HepG2 (cell line): ENCODE measurements at regions not wholly inside any gene's neighbourhood (a gene's known extent, or its start where the extent isn't known, plus 50 kb on each side); places are given as distances from the start of the nearest gene placed in this dataset.

Source experiments
- ATAC-seq: fragments of 200-7000 bp; cut with Tn5 transposase; 3 replicates; pipeline ENCODE4 v1.9.1; 2020; ENCODE audit warnings: mild to moderate bottlenecking, moderate library complexity
- BruUV-seq: library from RNA; stranded (reverse); fragments of 400-500 nt; replicated peaks from 2 replicates; lab custom pipeline; 2021; lab: Mats Ljungman, UMichigan
- CTCF ChIA-PET: fragments of 300-600 bp; formaldehyde crosslinking; extraction: SDS; loops from one replicate; lab custom pipeline; 2021; ENCODE audit warnings: low total read pairs, inconsistent platforms, low intra/inter-chr PET ratio; lab: Yijun Ruan, JAX
- POLR2A ChIA-PET: fragments of 350-600 bp; sonication (Branson Sonifier 250); formaldehyde crosslinking; loops from one replicate; lab custom pipeline; 2020; ENCODE audit warnings: antibody characterized with exemption, inconsistent platforms; lab: Yijun Ruan, JAX
- DNase-seq: peaks from one replicate; pipeline ENCODE4 v3.0.0-alpha.2; 2015; ENCODE audit warnings: low spot score
- FAIRE-seq: peaks from 3 replicates; lab custom pipeline; 2011; peaks lifted over from hg19 to GRCh38; lab: Jason Lieb, UNC
- H2AFZ ChIP-seq: one replicate; pipeline ENCODE4 v1.6.1; 2011; ENCODE audit warnings: low read length, inconsistent platforms
- H3K27ac ChIP-seq: fragments of 300-600 bp; 3 replicates; pipeline ENCODE4 v1.8.0; 2011; ENCODE audit warnings: mixed run types, mild to moderate bottlenecking, mixed read lengths, low read length, inconsistent platforms; ENCODE audit not compliant: insufficient read depth; ENCODE audit errors: extremely low read length
- H3K27me3 ChIP-seq, 2 experiments: fragments of 200-600 bp in 1 of 2; 2 replicates in 1 of 2; 3 replicates in 1 of 2; pipeline versions ENCODE4 v1.6.0 to v1.8.0; 2011; ENCODE audit warnings: low read length in 2 of 2, mild to moderate bottlenecking in 2 of 2, moderate library complexity in 2 of 2, inconsistent platforms in 1 of 2; ENCODE audit not compliant: insufficient read depth in 2 of 2, control insufficient read depth in 1 of 2
- H3K36me3 ChIP-seq, 2 experiments: fragments of 200-600 bp in 1 of 2; replicated peaks in 1 of 2; 2 replicates in 1 of 2; 3 replicates in 1 of 2; pipeline versions ENCODE4 v1.5.1 to v1.8.0; 2011; ENCODE audit warnings: low read length in 2 of 2, inconsistent platforms in 1 of 2; ENCODE audit not compliant: insufficient read depth in 2 of 2, control insufficient read depth in 1 of 2
- H3K4me1 ChIP-seq: 2 replicates; pipeline ENCODE4 v1.5.1; 2012; ENCODE audit warnings: low read length, inconsistent platforms; ENCODE audit not compliant: insufficient read depth
- H3K4me2 ChIP-seq: 2 replicates; pipeline ENCODE4 v1.6.0; 2011; ENCODE audit warnings: low read depth, low read length, inconsistent platforms
- H3K4me3 ChIP-seq, 3 experiments: fragments of 200-600 bp in 1 of 3; sonication (generic), shearing (Covaris generic) in 1 of 3; replicated peaks in 1 of 3; 2 replicates each; pipeline ENCODE4 v1.5.1; 2011 to 2016; ENCODE audit warnings: low read length in 3 of 3, inconsistent platforms in 2 of 3, low read depth in 2 of 3, mild to moderate bottlenecking in 2 of 3, control low read depth in 1 of 3, mixed read lengths in 1 of 3; ENCODE audit not compliant: insufficient read depth in 1 of 3
- H3K79me2 ChIP-seq: one replicate; pipeline ENCODE4 v1.6.1; 2011; ENCODE audit warnings: low read length, inconsistent platforms; ENCODE audit not compliant: insufficient read depth
- H3K9ac ChIP-seq: 2 replicates; pipeline ENCODE4 v1.6.0; 2011; ENCODE audit warnings: mild to moderate bottlenecking, low read depth, low read length, inconsistent platforms; ENCODE audit not compliant: insufficient read depth
- H3K9me3 ChIP-seq: 2 replicates; pipeline ENCODE4 v1.5.1; 2012; ENCODE audit warnings: mild to moderate bottlenecking, low read length
- H4K20me1 ChIP-seq: 2 replicates; pipeline ENCODE4 v1.6.0; 2011; ENCODE audit warnings: inconsistent platforms, mild to moderate bottlenecking, low read length, moderate library complexity; ENCODE audit not compliant: insufficient read depth
- AKAP8 ChIP-seq: sonication (generic); formaldehyde crosslinking; IDR thresholded peaks from 2 replicates; pipeline ENCODE4 v1.5.1; 2020; ENCODE audit warnings: mild to moderate bottlenecking, missing genetic modification reagents
- DZIP1 ChIP-seq: sonication (generic); formaldehyde crosslinking; IDR thresholded peaks from 2 replicates; pipeline ENCODE4 v1.5.0; 2020; ENCODE audit warnings: mild to moderate bottlenecking, missing genetic modification reagents
- EED ChIP-seq: sonication (generic); formaldehyde crosslinking; IDR thresholded peaks from 2 replicates; pipeline ENCODE4 v1.5.0; 2020; ENCODE audit warnings: mild to moderate bottlenecking, missing genetic modification reagents
- HCFC1 ChIP-seq: fragments of 150-350 bp; IDR thresholded peaks from 2 replicates; pipeline ENCODE4 v1.6.1; 2014; ENCODE audit warnings: low read depth, low read length
- HHEX ChIP-seq: IDR thresholded peaks from 2 replicates; pipeline ENCODE4 v1.6.1; 2016; ENCODE audit warnings: control low read depth
- MBD4 ChIP-seq: IDR thresholded peaks from 2 replicates; pipeline ENCODE4 v1.6.1; 2012; ENCODE audit warnings: low read length, inconsistent platforms, borderline replicate concordance
- ONECUT2 ChIP-seq: sonication (generic); formaldehyde crosslinking; IDR thresholded peaks from 2 replicates; pipeline ENCODE4 v1.4.0; 2020; ENCODE audit warnings: missing genetic modification reagents
- PAWR ChIP-seq: sonication (generic); formaldehyde crosslinking; IDR thresholded peaks from 2 replicates; pipeline ENCODE4 v1.4.0; 2020; ENCODE audit warnings: missing genetic modification reagents, mild to moderate bottlenecking, borderline replicate concordance
- RFX3 ChIP-seq: IDR thresholded peaks from 2 replicates; pipeline ENCODE4 v1.6.1; 2016; ENCODE audit warnings: missing biosample characterization, missing genetic modification reagents
- RFX5 ChIP-seq: IDR thresholded peaks from 2 replicates; pipeline ENCODE4 v1.6.1; 2011; ENCODE audit warnings: low read depth, low read length, improper control_type of control experiment
- RFXANK ChIP-seq: IDR thresholded peaks from 2 replicates; pipeline ENCODE4 v1.6.1; 2016
- RNF2 ChIP-seq: fragments of 450-650 bp; conservative IDR thresholded peaks from 2 replicates; pipeline ENCODE4 v1.6.1; 2016; ENCODE audit warnings: low read depth
- ZBTB3 ChIP-seq: sonication (generic); formaldehyde crosslinking; IDR thresholded peaks from 2 replicates; pipeline ENCODE4 v1.4.0; 2020; ENCODE audit warnings: low read depth, mild to moderate bottlenecking, moderate library complexity, missing genetic modification reagents, borderline replicate concordance
- ZHX1 ChIP-seq: sonication (generic); formaldehyde crosslinking; IDR thresholded peaks from 2 replicates; pipeline ENCODE4 v1.8.1; 2022; ENCODE audit warnings: low read depth, mild to moderate bottlenecking, missing genetic modification reagents
- ZNF329 ChIP-seq: sonication (generic); formaldehyde crosslinking; IDR thresholded peaks from 2 replicates; pipeline ENCODE4 v1.9.0; 2021; ENCODE audit warnings: low read depth, mild to moderate bottlenecking, missing genetic modification reagents
- ZNF619 ChIP-seq: sonication (generic); formaldehyde crosslinking; IDR thresholded peaks from 2 replicates; pipeline ENCODE4 v1.4.0; 2020; ENCODE audit warnings: mild to moderate bottlenecking, missing genetic modification reagents
- ZSCAN22 ChIP-seq: sonication (generic); formaldehyde crosslinking; IDR thresholded peaks from 2 replicates; pipeline ENCODE4 v1.4.0; 2020; ENCODE audit warnings: mild to moderate bottlenecking, missing genetic modification reagents
- WGBS: methylation state at CpG from one replicate; pipeline ENCODE4 v1.1.6; 2017; ENCODE audit warnings: low lambda C conversion rate; 5-methylcytosine and 5-hydroxymethylcytosine counted together
- in situ Hi-C: cut with HindIII; loops from 2 replicates; pipeline ENCODE4 v1.10.0; 2017; ENCODE audit warnings: low pct_unique_long_range_greater_than_20kb; ENCODE audit not compliant: extremely low pct_ligation_motif_present
- intact Hi-C: fragments of 100-400 bp; cut with micrococcal nuclease; formaldehyde crosslinking; loops from one replicate; pipeline ENCODE4 v1.10.0; 2022; ENCODE audit not compliant: unreplicated experiment

GRCh38 chr7:84783141-84783778, 403.6 kb downstream of the SEMA3D start:
- in situ Hi-C loops = no loop called here
- DNase-seq (no peak), ATAC-seq (no peak), FAIRE-seq (no peak)
- no TSS peak for BruUV-seq
- POLR2A ChIA-PET = no interaction called here
- Histone ChIP-seq H3K4me2 (no peak overlapping the region), H3K27me3 (0 out of 5 replicates have a peak, but pooled peaks cover 0 to 2% of the 10 kb centered on the region in 2 experiments), H3K27ac (no peak overlapping the region), H3K4me3 (no peak overlapping the region), H3K4me1 (no peaks in the 10 kb centered on the region), H3K36me3 (no peaks in the 10 kb centered on the region), H3K79me2 (no peaks in the 10 kb centered on the region), H4K20me1 (no peaks in the 10 kb centered on the region), H3K9ac (no peak overlapping the region), H3K9me3 (no peaks in the 10 kb centered on the region), H2AFZ (no peak overlapping the region)
- TF ChIP-seq RFXANK (CRISPR knock-in tag) (no peak), EED (no peak), ZNF329 (CRISPR knock-in tag) (no peak), MBD4 (no peak), RFX3 (CRISPR knock-in tag) (no peak), AKAP8 (CRISPR knock-in tag) (no peak), ZHX1 (CRISPR knock-in tag) (no peak), PAWR (CRISPR knock-in tag) (no peak), ZSCAN22 (CRISPR knock-in tag) (no peak), HCFC1 (no peak), DZIP1 (no peak), RNF2 (no peak), RFX5 (no peak), HHEX (CRISPR knock-in tag) (no peak), ZBTB3 (no peak), ZNF619 (CRISPR knock-in tag) (no peak), ONECUT2 (CRISPR knock-in tag) (no peak)
- WGBS = 2% methylated on average over 2 of the region's 2 CpGs
- intact Hi-C loops = no loop called here
- CTCF ChIA-PET = no interaction called here
